Transverse colon (tissue), 3 donors: ENCODE measurements at regions not wholly inside any gene's neighbourhood (a gene's known extent, or its start where the extent isn't known, plus 50 kb on each side); places are given as distances from the start of the nearest gene placed in this dataset.

Source experiments
- CTCF ChIP-seq, 5 experiments: fragments of 200-600 bp in 3 of 5; fragments of 450-650 bp in 2 of 5; sonication (generic) in 3 of 5; IDR thresholded peaks; 1 replicate in 2 of 5; 2 replicates in 3 of 5; pipeline ENCODE4 v1.5.1; 2016 to 2017; ENCODE audit warnings: antibody characterized with exemption in 5 of 5, inconsistent platforms in 3 of 5, mild to moderate bottlenecking in 2 of 5, moderate library complexity in 1 of 5
- EP300 ChIP-seq: sonication (generic); formaldehyde crosslinking; IDR thresholded peaks from one replicate; pipeline ENCODE4 v1.6.1; 2017; ENCODE audit warnings: antibody characterized with exemption, low read depth
- POLR2A ChIP-seq: fragments of 450-650 bp; IDR thresholded peaks from one replicate; pipeline ENCODE4 v1.6.1; 2016; ENCODE audit warnings: antibody characterized with exemption, mild to moderate bottlenecking, moderate library complexity

- TF ChIP-seq POLR2A, result no peak
- no peak for TF ChIP-seq CTCF (IDR thresholded peaks at IDR 0.05)
- TF ChIP-seq EP300, result no peak
Observed at GRCh38 chr20:60636417-60636816, 615.6 kb upstream of the CDH4 start.
